PC-9 (cell line): ENCODE measurements at regions not wholly inside any gene's neighbourhood (a gene's known extent, or its start where the extent isn't known, plus 50 kb on each side); places are given as distances from the start of the nearest gene placed in this dataset.
"Not testable (repeated sequence)": the region's sequence is repeated elsewhere in the genome, so short reads cannot be mapped to it uniquely, and the experiment has no call there.

ENCODE experiments used
- BruUV-seq: library from RNA; stranded (reverse); fragments of 400-500 nt; replicated peaks from 2 replicates; lab custom pipeline; 2021; lab: Mats Ljungman, UMichigan
- CTCF ChIA-PET: fragments of 300-600 bp; sonication (Branson Sonifier 250); formaldehyde crosslinking; loops from one replicate; lab custom pipeline; 2022; ENCODE audit warnings: antibody characterized with exemption; lab: Charles Lee
- POLR2A ChIA-PET: fragments of 300-600 bp; sonication (Branson Sonifier 250); formaldehyde crosslinking; loops from one replicate; lab custom pipeline; 2022; ENCODE audit warnings: antibody characterized with exemption; ENCODE audit not compliant: unreplicated experiment; lab: Charles Lee
- DNase-seq, 2 experiments: peaks; one replicate each; pipeline versions ENCODE4 v3.0.0 to v3.0.0-alpha.2; 2015 to 2022; ENCODE audit warnings: mixed read lengths in 1 of 2
- H2AFZ ChIP-seq: fragments of 200-600 bp; sonication (generic); 2 replicates; pipeline ENCODE4 v1.8.1; 2017; ENCODE audit warnings: antibody characterized with exemption
- H3F3A ChIP-seq: fragments of 200-600 bp; sonication (generic); 2 replicates; pipeline ENCODE4 v1.8.1; 2017; ENCODE audit warnings: antibody characterized with exemption, mild to moderate bottlenecking, low read depth; ENCODE audit not compliant: insufficient read depth
- H3K27ac ChIP-seq: fragments of 200-600 bp; sonication (generic); 2 replicates; pipeline ENCODE4 v1.6.1; 2016; ENCODE audit warnings: mixed run types
- H3K27me3 ChIP-seq: fragments of 200-600 bp; sonication (generic); 2 replicates; pipeline ENCODE4 v1.6.1; 2016; ENCODE audit warnings: low read depth, mixed run types; ENCODE audit not compliant: insufficient read depth
- H3K36me3 ChIP-seq: fragments of 200-600 bp; sonication (generic); 2 replicates; pipeline ENCODE4 v1.6.1; 2016; ENCODE audit warnings: low read depth, mixed run types
- H3K4me1 ChIP-seq: fragments of 200-600 bp; sonication (generic); replicated peaks from 2 replicates; pipeline ENCODE4 v1.6.1; 2016; ENCODE audit warnings: mixed run types; ENCODE audit not compliant: insufficient read depth
- H3K4me2 ChIP-seq: fragments of 200-600 bp; sonication (generic); 2 replicates; pipeline ENCODE4 v1.6.1; 2017; ENCODE audit warnings: mixed run types
- H3K4me3 ChIP-seq: fragments of 200-600 bp; sonication (generic); 2 replicates; pipeline ENCODE4 v1.6.1; 2016; ENCODE audit warnings: mixed run types
- H3K79me2 ChIP-seq: fragments of 200-600 bp; sonication (generic); 2 replicates; pipeline ENCODE4 v1.6.1; 2017; ENCODE audit warnings: low read depth, mixed run types
- H3K9me2 ChIP-seq: fragments of 200-600 bp; sonication (generic); 2 replicates; pipeline ENCODE4 v1.8.1; 2017; ENCODE audit warnings: mild to moderate bottlenecking; ENCODE audit not compliant: insufficient read depth
- H3K9me3 ChIP-seq: fragments of 200-600 bp; sonication (generic); 2 replicates; pipeline ENCODE4 v1.8.1; 2016; ENCODE audit warnings: low read depth; ENCODE audit not compliant: insufficient read depth
- H4K20me1 ChIP-seq: fragments of 200-600 bp; sonication (generic); 2 replicates; pipeline ENCODE4 v1.8.1; 2017; ENCODE audit not compliant: insufficient read depth
- CTCF ChIP-seq: fragments of 200-600 bp; sonication (generic); conservative IDR thresholded peaks from 2 replicates; pipeline ENCODE4 v1.6.1; 2017; ENCODE audit warnings: mixed run types, antibody characterized with exemption, mild to moderate bottlenecking, moderate library complexity
- EZH2 ChIP-seq: fragments of 200-600 bp; sonication (generic); IDR thresholded peaks from 2 replicates; pipeline ENCODE4 v1.8.0; 2017; ENCODE audit warnings: antibody characterized with exemption, low read depth
- intact Hi-C: fragments of 100-400 bp; cut with micrococcal nuclease; formaldehyde crosslinking; loops from one replicate; pipeline ENCODE4 v1.10.0; 2022; ENCODE audit not compliant: unreplicated experiment

DNA sequence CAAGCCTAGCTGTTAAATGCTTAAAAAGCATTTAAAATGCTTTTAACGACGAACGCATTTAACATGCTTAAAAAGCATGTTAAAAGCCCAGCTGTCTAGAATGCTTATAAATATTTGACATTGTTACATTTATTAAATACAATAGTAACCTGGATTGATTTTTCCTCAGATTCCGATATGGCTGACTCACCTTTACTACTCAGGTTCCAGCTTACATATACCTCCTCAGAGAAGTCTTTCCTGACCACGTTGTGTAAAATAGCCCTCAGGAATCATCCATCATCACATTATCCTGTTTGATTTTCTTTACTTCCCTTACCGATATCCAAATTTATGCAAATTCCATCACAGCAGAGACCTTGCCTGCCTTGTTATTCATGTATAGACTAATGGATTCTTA, 51.4 kb downstream of the SLC41A2 start:
- ChIA-PET POLR2A (interaction anchor here (0.7 kb wide), 1 partner anchor 805 kb away, joined by 4 read pairs; no protein-coding TSS in a partner anchor), CTCF (interaction anchor here (0.6 kb wide), 1 partner anchor 732 kb away, joined by 13 read pairs; no protein-coding TSS in a partner anchor)
- DNase-seq = no peak
- no peaks in the 10 kb centered on the region for H3F3A ChIP-seq
- no peaks in the 10 kb centered on the region for H3K27me3 ChIP-seq
- no TSS peak for BruUV-seq
- no peak overlapping the region for H3K4me3 ChIP-seq
- no peaks in the 10 kb centered on the region for H3K9me3 ChIP-seq
- H3K9me2 ChIP-seq = no peaks in the 10 kb centered on the region
- intact Hi-C loops = no loop called here
- no peaks in the 10 kb centered on the region for H3K79me2 ChIP-seq
- H3K27ac ChIP-seq = no peak overlapping the region
- H4K20me1 ChIP-seq = no peaks in the 10 kb centered on the region
- no peak overlapping the region for H3K4me2 ChIP-seq
- TF ChIP-seq CTCF (no peak), EZH2 (no peak)
- H3K4me1 ChIP-seq = no peaks in the 10 kb centered on the region
- H2AFZ ChIP-seq = no peak overlapping the region
- no peaks in the 10 kb centered on the region for H3K36me3 ChIP-seq

DNA sequence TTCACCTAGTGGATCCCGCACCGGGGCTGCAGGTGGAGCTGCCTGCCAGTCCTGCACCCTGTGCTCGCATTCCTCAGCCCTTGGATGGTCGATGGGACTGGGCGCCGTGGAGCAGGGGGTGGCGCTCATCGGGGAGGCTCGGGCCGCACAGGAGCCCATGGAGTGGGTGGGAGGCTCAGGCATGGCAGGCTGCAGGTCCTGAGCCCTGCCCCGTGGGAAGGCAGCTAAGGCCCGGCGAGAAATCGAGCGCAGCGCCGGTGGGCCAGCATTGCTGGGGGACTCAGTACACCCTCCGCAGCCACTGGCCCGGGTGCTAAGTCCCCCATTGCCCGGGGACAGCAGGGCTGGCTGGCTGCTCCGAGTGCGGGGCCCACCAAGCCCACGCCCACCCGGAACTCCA, 52.6 kb downstream of the SLC41A2 start:
- H3K27ac ChIP-seq, H3F3A ChIP-seq, H3K27me3 ChIP-seq, POLR2A ChIA-PET, CTCF ChIA-PET, H4K20me1 ChIP-seq, H3K4me1 ChIP-seq, H3K36me3 ChIP-seq, BruUV-seq, H3K4me2 ChIP-seq, H3K4me3 ChIP-seq, intact Hi-C loops, H3K79me2 ChIP-seq, H3K9me2 ChIP-seq, H2AFZ ChIP-seq, H3K9me3 ChIP-seq, DNase-seq: not testable (repeated sequence)

DNA sequence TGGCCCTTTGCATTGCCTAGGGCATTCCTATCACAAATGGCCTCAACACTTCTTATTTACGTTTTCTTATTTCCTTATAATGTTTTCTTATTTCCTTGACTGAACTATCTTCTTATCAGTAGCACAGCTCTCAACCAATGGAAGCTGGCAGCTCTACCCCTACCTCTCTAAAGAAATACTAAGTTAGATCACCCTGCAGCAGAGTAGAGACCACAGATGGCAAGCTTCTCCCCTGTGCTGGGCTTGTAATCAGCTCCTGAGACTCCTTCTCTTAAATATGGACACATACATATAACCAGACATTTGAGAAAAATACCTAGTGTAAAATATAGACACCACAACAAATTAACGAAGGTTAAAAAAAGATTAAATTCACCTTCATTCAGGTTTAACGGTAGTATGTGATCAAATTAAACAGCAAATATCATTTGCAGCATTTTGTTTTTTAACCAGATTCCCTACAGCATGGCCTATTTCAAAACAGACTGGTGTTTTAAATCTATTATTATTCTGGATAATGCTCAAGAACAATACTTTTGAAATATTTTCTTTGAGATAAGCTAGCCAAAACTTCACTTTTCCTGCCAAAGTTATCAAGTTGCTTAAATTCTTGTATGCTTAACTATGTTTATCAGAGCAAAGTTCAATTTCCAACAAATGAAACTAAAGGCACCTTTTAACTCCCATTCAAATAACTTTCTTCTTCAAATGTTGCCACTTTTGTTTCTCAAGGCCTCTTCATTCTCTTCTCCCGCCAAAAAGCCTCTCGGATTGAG, 54.3 kb downstream of the SLC41A2 start:
- Histone ChIP-seq H3K27ac (no peak overlapping the region), H3K4me2 (no peak overlapping the region), H3K9me3 (no peaks in the 10 kb centered on the region), H3K9me2 (no peaks in the 10 kb centered on the region), H4K20me1 (no peaks in the 10 kb centered on the region), H3K4me3 (no peak overlapping the region), H3K36me3 (no peaks in the 10 kb centered on the region), H3K79me2 (no peaks in the 10 kb centered on the region), H2AFZ (no peak overlapping the region), H3F3A (0 out of 2 replicates have a peak, but pooled peaks cover 1% of the 10 kb centered on the region), H3K4me1 (no peaks in the 10 kb centered on the region), H3K27me3 (no peaks in the 10 kb centered on the region)
- TF ChIP-seq EZH2 = no peak
- no peak for TF ChIP-seq CTCF
- BruUV-seq = no TSS peak
- intact Hi-C loops = no loop called here
- no peak for DNase-seq
- POLR2A ChIA-PET = no interaction called here
- CTCF ChIA-PET = no interaction called here
